Neural crest cell (in vitro differentiated cells): ENCODE measurements at regions not wholly inside any gene's neighbourhood (a gene's known extent, or its start where the extent isn't known, plus 50 kb on each side); places are given as distances from the start of the nearest gene placed in this dataset.

Experiments
- DNase-seq: peaks from one replicate; pipeline ENCODE4 v3.0.0; 2021; ENCODE audit warnings: low read depth, mixed read lengths, low spot score
- H3K27ac Mint-ChIP-seq: one replicate; pipeline ENCODE4 v1.8.0; 2021; ENCODE audit warnings: mild to moderate bottlenecking, mixed read lengths; ENCODE audit not compliant: unreplicated experiment
- H3K27me3 Mint-ChIP-seq: 2 replicates; pipeline ENCODE4 v1.8.0; 2021; ENCODE audit warnings: low read depth, mild to moderate bottlenecking, mixed read lengths
- H3K36me3 Mint-ChIP-seq: 2 replicates; pipeline ENCODE4 v1.8.0; 2021; ENCODE audit warnings: low read depth, mild to moderate bottlenecking, mixed read lengths
- H3K4me1 Mint-ChIP-seq: 2 replicates; pipeline ENCODE4 v1.8.0; 2021; ENCODE audit warnings: mixed read lengths
- H3K4me3 Mint-ChIP-seq: one replicate; pipeline ENCODE4 v1.8.0; 2021; ENCODE audit warnings: mild to moderate bottlenecking, mixed read lengths
- H3K9me3 Mint-ChIP-seq: 2 replicates; pipeline ENCODE4 v1.8.0; 2021; ENCODE audit warnings: mixed read lengths
- CTCF ChIP-seq: fragments of 200-600 bp; sonication (generic); conservative IDR thresholded peaks from 2 replicates; pipeline ENCODE4 v1.5.0; 2021; ENCODE audit warnings: antibody characterized with exemption, mild to moderate bottlenecking

- Mint-ChIP-seq H3K27me3 (no peaks in the 10 kb centered on the region), H3K9me3 (no peaks in the 10 kb centered on the region), H3K4me1 (peaks cover 5% of the 10 kb centered on the region), H3K36me3 (no peaks in the 10 kb centered on the region), H3K4me3 (no peak overlapping the region), H3K27ac (no peak overlapping the region)
- TF ChIP-seq CTCF = no peak
- DNase-seq = no peak
Measured at GRCh38 chr1:195748969-195749368, 859.3 kb downstream of the KCNT2 start.

- Mint-ChIP-seq H3K4me3 (no peak overlapping the region), H3K27ac (no peak overlapping the region), H3K27me3 (no peaks in the 10 kb centered on the region)
Measured at GRCh38 chr1:195745189-195746010, 862.8 kb downstream of the KCNT2 start.

GRCh38 chr1:195744256-195744655, 864.0 kb downstream of the KCNT2 start:
- no peak for DNase-seq
- Mint-ChIP-seq H3K9me3 (peaks cover 3% of the 10 kb centered on the region), H3K4me1 (peaks cover 12% of the 10 kb centered on the region), H3K27ac (no peak overlapping the region), H3K4me3 (no peak overlapping the region), H3K27me3 (no peaks in the 10 kb centered on the region), H3K36me3 (no peaks in the 10 kb centered on the region)
- no peak for TF ChIP-seq CTCF

More at GRCh38 chr1:195745189-195746010, 862.8 kb downstream of the KCNT2 start:
- Mint-ChIP-seq H3K4me1 (peaks cover 12% of the 10 kb centered on the region), H3K9me3 (peaks cover 3% of the 10 kb centered on the region), H3K36me3 (no peaks in the 10 kb centered on the region)
- TF ChIP-seq CTCF = no peak
- DNase-seq = no peak

GRCh38 chr1:195740862-195741261, 867.4 kb downstream of the KCNT2 start:
- TF ChIP-seq CTCF = no peak
- H3K27ac Mint-ChIP-seq = no peak overlapping the region
- peaks cover 4% of the 10 kb centered on the region for H3K9me3 Mint-ChIP-seq
- H3K36me3 Mint-ChIP-seq = no peaks in the 10 kb centered on the region
- DNase-seq = no peak
- H3K4me3 Mint-ChIP-seq = no peak overlapping the region
- H3K4me1 Mint-ChIP-seq = peaks cover 12% of the 10 kb centered on the region
- H3K27me3 Mint-ChIP-seq = no peaks in the 10 kb centered on the region

GRCh38 chr1:195738966-195739650, 869.1 kb downstream of the KCNT2 start:
- no peak overlapping the region for H3K27ac Mint-ChIP-seq
- peaks cover 5% of the 10 kb centered on the region for H3K9me3 Mint-ChIP-seq

More at GRCh38 chr1:195738966-195739650, 869.1 kb downstream of the KCNT2 start:
- TF ChIP-seq CTCF = no peak
- Mint-ChIP-seq H3K27me3 (no peaks in the 10 kb centered on the region), H3K36me3 (no peaks in the 10 kb centered on the region), H3K4me1 (peaks cover 8% of the 10 kb centered on the region), H3K4me3 (no peak overlapping the region)
- no peak for DNase-seq
